Esophagus muscularis mucosa (tissue), 3 donors: ENCODE measurements at regions not wholly inside any gene's neighbourhood (a gene's known extent, or its start where the extent isn't known, plus 50 kb on each side); places are given as distances from the start of the nearest gene placed in this dataset.

ENCODE experiments used
- POLR2A ChIP-seq: fragments of 450-650 bp; IDR thresholded peaks from one replicate; pipeline ENCODE4 v1.6.1; 2017; ENCODE audit warnings: antibody characterized with exemption, moderate library complexity, mild to moderate bottlenecking, low read depth
- TF ChIP-seq, protein P1 (sequence below), 3 experiments: fragments of 200-600 bp in 2 of 3; fragments of 450-650 bp in 1 of 3; sonication (generic) in 2 of 3; IDR thresholded peaks; one replicate each; pipeline ENCODE4 v1.5.1; 2017 to 2019; ENCODE audit warnings: antibody characterized with exemption in 3 of 3, mild to moderate bottlenecking in 2 of 3, moderate library complexity in 1 of 3

DNA sequence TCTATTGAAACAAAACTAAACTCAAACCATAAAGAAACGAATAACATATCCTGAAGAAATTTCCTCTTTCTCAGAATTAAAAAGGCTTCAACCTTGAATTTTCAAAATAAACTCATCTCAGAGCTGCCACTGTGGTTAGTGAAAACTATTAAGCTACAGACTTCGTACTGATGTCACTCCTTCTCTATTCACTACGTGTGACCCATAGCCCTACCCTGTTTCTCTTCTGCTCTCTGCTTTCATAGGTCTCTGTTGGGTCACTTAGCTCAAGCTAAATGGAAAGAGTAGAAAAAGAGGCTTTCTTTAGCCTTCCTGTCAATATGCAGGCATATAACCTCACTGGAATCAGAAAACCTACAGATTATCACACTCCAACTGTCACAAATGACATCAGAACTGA lies 126.6 kb upstream of the MME start:
- TF ChIP-seq, protein P1, sequence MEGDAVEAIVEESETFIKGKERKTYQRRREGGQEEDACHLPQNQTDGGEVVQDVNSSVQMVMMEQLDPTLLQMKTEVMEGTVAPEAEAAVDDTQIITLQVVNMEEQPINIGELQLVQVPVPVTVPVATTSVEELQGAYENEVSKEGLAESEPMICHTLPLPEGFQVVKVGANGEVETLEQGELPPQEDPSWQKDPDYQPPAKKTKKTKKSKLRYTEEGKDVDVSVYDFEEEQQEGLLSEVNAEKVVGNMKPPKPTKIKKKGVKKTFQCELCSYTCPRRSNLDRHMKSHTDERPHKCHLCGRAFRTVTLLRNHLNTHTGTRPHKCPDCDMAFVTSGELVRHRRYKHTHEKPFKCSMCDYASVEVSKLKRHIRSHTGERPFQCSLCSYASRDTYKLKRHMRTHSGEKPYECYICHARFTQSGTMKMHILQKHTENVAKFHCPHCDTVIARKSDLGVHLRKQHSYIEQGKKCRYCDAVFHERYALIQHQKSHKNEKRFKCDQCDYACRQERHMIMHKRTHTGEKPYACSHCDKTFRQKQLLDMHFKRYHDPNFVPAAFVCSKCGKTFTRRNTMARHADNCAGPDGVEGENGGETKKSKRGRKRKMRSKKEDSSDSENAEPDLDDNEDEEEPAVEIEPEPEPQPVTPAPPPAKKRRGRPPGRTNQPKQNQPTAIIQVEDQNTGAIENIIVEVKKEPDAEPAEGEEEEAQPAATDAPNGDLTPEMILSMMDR (IDR thresholded peaks at IDR 0.05): no peak
- TF ChIP-seq POLR2A: no peak
